Hypothalamus (tissue), 51 donors: ENCODE measurements at regions not wholly inside any gene's neighbourhood (a gene's known extent, or its start where the extent isn't known, plus 50 kb on each side); places are given as distances from the start of the nearest gene placed in this dataset.

ENCODE experiments used
- DNase-seq, 51 donors: peaks; one replicate each; lab custom pipeline; 2025; lab: John Stamatoyannopoulos, UW

- no peak for DNase-seq
Observed at GRCh38 chr10:130901311-130902165, 410.0 kb downstream of the TCERG1L start.

- no peak for DNase-seq
Observed at GRCh38 chr10:130902471-130902870, 409.1 kb downstream of the TCERG1L start.

GRCh38 chr10:130902929-130903328 lies 408.6 kb downstream of the TCERG1L start:
- DNase-seq = no peak

GRCh38 chr10:130904676-130905075 lies 406.8 kb downstream of the TCERG1L start:
- DNase-seq = no peak

GRCh38 chr10:130905386-130905785 lies 406.1 kb downstream of the TCERG1L start:
- DNase-seq = no peak

GRCh38 chr10:130905921-130906320 lies 405.6 kb downstream of the TCERG1L start:
- DNase-seq = no peak

- DNase-seq = no peak
Observed at GRCh38 chr10:130910848-130911247, 400.7 kb downstream of the TCERG1L start.

- no peak for DNase-seq
Observed at GRCh38 chr10:130913844-130914243, 397.7 kb downstream of the TCERG1L start.

GRCh38 chr10:130914367-130914766 lies 397.2 kb downstream of the TCERG1L start:
- no peak for DNase-seq

- DNase-seq = no peak
Observed at GRCh38 chr10:130915065-130915464, 396.5 kb downstream of the TCERG1L start.

GRCh38 chr10:130921461-130921860 lies 390.1 kb downstream of the TCERG1L start:
- no peak for DNase-seq

GRCh38 chr10:130921911-130922440 lies 389.5 kb downstream of the TCERG1L start:
- no peak for DNase-seq

- no peak for DNase-seq
Observed at GRCh38 chr10:130923596-130923995, 387.9 kb downstream of the TCERG1L start.

GRCh38 chr10:130924138-130924819 lies 387.2 kb downstream of the TCERG1L start:
- DNase-seq = peak in 1 of 51 donors; percentile 6

GRCh38 chr10:130926442-130926841 lies 385.1 kb downstream of the TCERG1L start:
- DNase-seq = no peak

- no peak for DNase-seq
Observed at GRCh38 chr10:130927157-130927556, 384.4 kb downstream of the TCERG1L start.

GRCh38 chr10:130928306-130928705 lies 383.2 kb downstream of the TCERG1L start:
- DNase-seq = no peak

GRCh38 chr10:130929422-130930325 lies 381.8 kb downstream of the TCERG1L start:
- DNase-seq = no peak

- no peak for DNase-seq
Observed at GRCh38 chr10:130930821-130931220, 380.7 kb downstream of the TCERG1L start.

GRCh38 chr10:130931256-130931655 lies 380.3 kb downstream of the TCERG1L start:
- no peak for DNase-seq
